DOHH2 (cell line): ENCODE measurements at regions not wholly inside any gene's neighbourhood (a gene's known extent, or its start where the extent isn't known, plus 50 kb on each side); places are given as distances from the start of the nearest gene placed in this dataset.

Source experiments
- H3F3A ChIP-seq: fragments of 200-600 bp; sonication (generic), shearing (Covaris generic); 2 replicates; pipeline ENCODE4 v1.6.0; 2016; ENCODE audit warnings: antibody characterized with exemption, mild to moderate bottlenecking; ENCODE audit not compliant: control insufficient read depth, insufficient read depth
- H3K27ac ChIP-seq: fragments of 200-600 bp; sonication (generic); 2 replicates; pipeline ENCODE4 v1.5.1; 2014; ENCODE audit warnings: low read depth, mild to moderate bottlenecking, low read length, moderate library complexity
- H3K27me3 ChIP-seq: fragments of 200-600 bp; sonication (generic); 2 replicates; pipeline ENCODE4 v1.6.1; 2014; ENCODE audit warnings: mild to moderate bottlenecking, low read length, mixed read lengths; ENCODE audit not compliant: control insufficient read depth
- H3K36me3 ChIP-seq: fragments of 200-600 bp; sonication (generic); 2 replicates; pipeline ENCODE4 v1.6.1; 2014; ENCODE audit warnings: mild to moderate bottlenecking, low read length, moderate library complexity, mixed read lengths; ENCODE audit not compliant: control insufficient read depth
- H3K4me1 ChIP-seq: fragments of 200-600 bp; sonication (generic); 2 replicates; pipeline ENCODE4 v1.6.1; 2014; ENCODE audit warnings: mild to moderate bottlenecking, low read length, mixed read lengths; ENCODE audit not compliant: control insufficient read depth
- H3K4me2 ChIP-seq: fragments of 200-600 bp; sonication (generic); 2 replicates; pipeline ENCODE4 v1.6.0; 2014; ENCODE audit warnings: mild to moderate bottlenecking, low read length, moderate library complexity
- H3K4me3 ChIP-seq: fragments of 200-600 bp; sonication (generic); 2 replicates; pipeline ENCODE4 v1.5.1; 2014; ENCODE audit warnings: mild to moderate bottlenecking, low read length, mixed read lengths
- H3K79me2 ChIP-seq: fragments of 200-600 bp; sonication (generic); 2 replicates; pipeline ENCODE4 v1.6.1; 2014; ENCODE audit warnings: mild to moderate bottlenecking, low read length, mixed read lengths; ENCODE audit not compliant: control insufficient read depth
- H3K9me2 ChIP-seq: fragments of 200-600 bp; sonication (generic); replicated peaks from 2 replicates; pipeline ENCODE4 v1.6.1; 2014; ENCODE audit warnings: mild to moderate bottlenecking, low read length, mixed read lengths; ENCODE audit not compliant: control insufficient read depth
- H3K9me3 ChIP-seq: fragments of 200-600 bp; sonication (generic); 2 replicates; pipeline ENCODE4 v1.6.1; 2014; ENCODE audit warnings: antibody characterized with exemption, low read length, mixed read lengths; ENCODE audit not compliant: control insufficient read depth, insufficient read depth
- H4K20me1 ChIP-seq: fragments of 200-600 bp; sonication (generic); 2 replicates; pipeline ENCODE4 v1.6.0; 2014; ENCODE audit warnings: low read depth, mild to moderate bottlenecking, antibody characterized with exemption, low read length, moderate library complexity; ENCODE audit not compliant: control insufficient read depth, insufficient read depth
- EZH2phosphoT487 ChIP-seq: fragments of 200-600 bp; sonication (generic); IDR thresholded peaks from 2 replicates; pipeline ENCODE4 v1.6.1; 2017; ENCODE audit warnings: borderline replicate concordance, mild to moderate bottlenecking, antibody characterized with exemption, low read length, moderate library complexity, mixed read lengths
- TF ChIP-seq, protein P1 (sequence below): fragments of 200-600 bp; sonication (generic); IDR thresholded peaks from one replicate; pipeline ENCODE4 v1.5.1; 2014; ENCODE audit warnings: antibody characterized with exemption, mild to moderate bottlenecking, low read depth, low read length; ENCODE audit not compliant: poor library complexity, severe bottlenecking

DNA sequence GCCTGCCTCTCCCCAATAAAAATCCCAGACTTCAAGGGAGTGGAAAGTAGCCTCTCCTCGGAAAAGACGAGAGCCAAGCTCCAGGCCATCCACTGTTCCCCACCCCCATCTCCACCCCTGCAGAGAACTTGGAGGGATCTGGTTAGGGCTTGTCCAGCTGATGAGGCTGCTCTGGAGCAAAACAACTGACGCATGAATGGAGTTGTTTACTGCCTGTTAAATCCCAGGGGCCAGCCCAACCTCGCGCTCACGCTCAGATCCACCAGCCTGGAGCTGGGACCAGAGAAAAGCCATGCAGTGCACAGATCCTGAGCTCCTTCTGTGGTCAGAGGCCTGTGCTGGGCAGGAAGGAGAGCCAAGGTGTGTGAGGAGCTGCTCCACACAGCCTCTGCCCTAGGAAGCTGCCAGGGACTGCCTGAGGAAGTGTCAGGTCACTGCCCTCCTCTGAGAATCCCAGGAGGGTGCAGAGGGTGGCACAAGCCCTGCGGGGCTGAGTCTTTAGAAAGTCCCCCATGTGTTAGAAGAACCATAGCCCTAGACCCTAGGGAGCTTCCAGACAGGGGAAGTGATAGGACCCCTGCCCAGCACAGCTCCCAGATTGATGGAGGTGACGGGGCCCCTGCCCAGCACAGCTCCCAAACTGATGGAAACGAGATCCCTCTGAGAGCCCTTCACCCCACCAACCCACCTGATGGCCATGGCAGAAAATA lies 109.0 kb upstream of the IPO9 start:
- Histone ChIP-seq H3K4me2 (no peak overlapping the region), H3K9me3 (no peaks in the 10 kb centered on the region), H3K27me3 (peaks cover 18% of the 10 kb centered on the region; the same call in 1 of the 2 replicates), H3K9me2 (no peaks in the 10 kb centered on the region), H4K20me1 (no peaks in the 10 kb centered on the region), H3F3A (no peaks in the 10 kb centered on the region), H3K4me3 (no peak overlapping the region), H3K79me2 (no peaks in the 10 kb centered on the region), H3K27ac (no peak overlapping the region), H3K36me3 (no peaks in the 10 kb centered on the region), H3K4me1 (peaks cover 12% of the 10 kb centered on the region)
- TF ChIP-seq, protein P1, sequence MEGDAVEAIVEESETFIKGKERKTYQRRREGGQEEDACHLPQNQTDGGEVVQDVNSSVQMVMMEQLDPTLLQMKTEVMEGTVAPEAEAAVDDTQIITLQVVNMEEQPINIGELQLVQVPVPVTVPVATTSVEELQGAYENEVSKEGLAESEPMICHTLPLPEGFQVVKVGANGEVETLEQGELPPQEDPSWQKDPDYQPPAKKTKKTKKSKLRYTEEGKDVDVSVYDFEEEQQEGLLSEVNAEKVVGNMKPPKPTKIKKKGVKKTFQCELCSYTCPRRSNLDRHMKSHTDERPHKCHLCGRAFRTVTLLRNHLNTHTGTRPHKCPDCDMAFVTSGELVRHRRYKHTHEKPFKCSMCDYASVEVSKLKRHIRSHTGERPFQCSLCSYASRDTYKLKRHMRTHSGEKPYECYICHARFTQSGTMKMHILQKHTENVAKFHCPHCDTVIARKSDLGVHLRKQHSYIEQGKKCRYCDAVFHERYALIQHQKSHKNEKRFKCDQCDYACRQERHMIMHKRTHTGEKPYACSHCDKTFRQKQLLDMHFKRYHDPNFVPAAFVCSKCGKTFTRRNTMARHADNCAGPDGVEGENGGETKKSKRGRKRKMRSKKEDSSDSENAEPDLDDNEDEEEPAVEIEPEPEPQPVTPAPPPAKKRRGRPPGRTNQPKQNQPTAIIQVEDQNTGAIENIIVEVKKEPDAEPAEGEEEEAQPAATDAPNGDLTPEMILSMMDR: no peak
- no peak for TF ChIP-seq EZH2phosphoT487

DNA sequence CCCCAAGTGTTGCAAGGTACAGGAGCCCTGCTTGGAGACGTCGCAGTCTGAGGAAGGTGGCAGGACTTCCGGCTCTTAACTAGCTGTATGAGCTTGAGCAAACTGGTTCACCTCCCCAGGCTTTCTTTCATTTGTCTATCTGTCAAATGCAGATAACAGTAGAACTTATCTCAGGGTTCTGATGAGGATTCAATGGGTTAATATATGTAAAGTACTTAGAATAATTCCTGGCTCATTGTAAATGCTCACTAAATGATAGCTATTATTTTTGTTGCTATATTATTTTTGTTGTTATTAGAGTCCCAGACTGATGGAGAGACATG lies 108.5 kb upstream of the IPO9 start:
- TF ChIP-seq EZH2phosphoT487: no peak
- TF ChIP-seq, protein P1: no peak
- no peaks in the 10 kb centered on the region for H4K20me1 ChIP-seq
- H3K4me3 ChIP-seq: no peak overlapping the region
- H3F3A ChIP-seq: no peaks in the 10 kb centered on the region
- no peaks in the 10 kb centered on the region for H3K79me2 ChIP-seq
- H3K9me2 ChIP-seq: no peaks in the 10 kb centered on the region
- peaks cover 18% of the 10 kb centered on the region; the same call in 1 of the 2 replicates for H3K27me3 ChIP-seq
- no peaks in the 10 kb centered on the region for H3K9me3 ChIP-seq
- no peak overlapping the region for H3K4me2 ChIP-seq
- H3K27ac ChIP-seq: no peak overlapping the region
- H3K4me1 ChIP-seq: peaks cover 10% of the 10 kb centered on the region
- H3K36me3 ChIP-seq: no peaks in the 10 kb centered on the region

DNA sequence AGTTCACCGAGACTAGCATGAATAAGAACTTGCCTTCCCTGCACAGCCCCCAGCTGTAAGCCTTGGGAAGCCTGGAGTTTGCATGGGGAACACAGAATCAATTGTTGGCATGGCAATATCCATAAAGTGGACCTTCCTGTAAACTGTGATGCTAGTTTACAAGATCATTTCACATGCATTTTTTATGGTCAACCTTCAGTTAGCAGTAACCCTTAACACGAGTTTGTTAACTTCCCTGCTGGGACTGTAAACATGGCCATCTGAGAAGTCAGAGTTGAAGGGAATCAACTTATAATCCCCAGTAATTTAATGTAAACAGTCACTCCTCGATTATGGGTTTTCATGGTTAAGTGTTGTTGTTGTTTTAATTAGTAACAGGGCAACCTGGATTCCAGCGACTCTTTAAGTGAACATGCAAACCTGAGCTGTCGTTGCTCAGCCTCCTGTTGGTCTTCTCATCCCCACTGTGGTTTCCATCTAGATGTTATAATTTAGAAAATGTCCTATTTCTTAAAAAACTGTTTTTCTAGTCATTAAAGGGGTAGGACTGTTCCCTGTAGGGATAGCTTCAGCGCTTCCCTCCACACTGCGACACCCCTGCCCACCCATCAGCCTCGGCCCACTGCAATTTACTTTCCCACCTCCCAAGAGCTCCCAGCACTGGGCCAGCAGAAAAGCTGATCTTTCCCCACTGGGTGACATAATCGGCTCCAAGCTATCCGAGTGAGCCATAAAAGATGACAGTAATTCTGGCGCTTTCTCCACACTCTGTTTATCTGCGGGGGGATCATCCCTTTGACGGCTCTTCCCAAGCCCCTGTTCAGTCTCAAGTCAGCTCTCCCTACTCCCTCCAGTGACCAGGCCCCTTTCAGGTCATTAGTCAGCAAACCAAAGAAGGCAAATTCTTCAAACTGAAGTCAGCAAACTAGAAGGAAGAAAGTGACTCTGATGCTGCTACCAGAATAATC lies 107.6 kb upstream of the IPO9 start:
- Histone ChIP-seq H4K20me1 (no peaks in the 10 kb centered on the region), H3K9me2 (no peaks in the 10 kb centered on the region), H3K4me2 (no peak overlapping the region), H3K9me3 (no peaks in the 10 kb centered on the region), H3K4me1 (peaks cover 1% of the 10 kb centered on the region), H3K27me3 (peaks cover 18% of the 10 kb centered on the region; the same call in 1 of the 2 replicates), H3K36me3 (no peaks in the 10 kb centered on the region), H3F3A (no peaks in the 10 kb centered on the region), H3K4me3 (no peak overlapping the region), H3K79me2 (no peaks in the 10 kb centered on the region), H3K27ac (no peak overlapping the region)
- no peak for TF ChIP-seq EZH2phosphoT487
- TF ChIP-seq, protein P1: no peak
